K562 (cell line): ENCODE measurements at regions not wholly inside any gene's neighbourhood (a gene's known extent, or its start where the extent isn't known, plus 50 kb on each side); places are given as distances from the start of the nearest gene placed in this dataset.

Experiments
- BCL6 ChIP-seq: fragments of 250-450 bp; sonication (Bioruptor Pico); IDR thresholded peaks from 2 replicates; pipeline ENCODE4 v1.4.0; 2020
- MAFK ChIP-seq: IDR thresholded peaks from 2 replicates; pipeline ENCODE4 v1.6.1; 2011; ENCODE audit warnings: low read length, improper control_type of control experiment
- MGA ChIP-seq: fragments of 450-650 bp; IDR thresholded peaks from 2 replicates; pipeline ENCODE4 v1.6.1; 2016; ENCODE audit warnings: mild to moderate bottlenecking, moderate library complexity
- PHB2 ChIP-seq: fragments of 450-650 bp; IDR thresholded peaks from 2 replicates; pipeline ENCODE4 v1.6.1; 2017; ENCODE audit warnings: low read depth
- SREBF1 ChIP-seq: fragments of 150-350 bp; IDR thresholded peaks from 2 replicates; pipeline ENCODE4 v1.6.1; 2014; ENCODE audit warnings: antibody characterized with exemption, low read depth, low read length, borderline replicate concordance
- ZFP91 ChIP-seq: sonication (generic); formaldehyde crosslinking; IDR thresholded peaks from 2 replicates; pipeline ENCODE4 v1.8.0; 2022; ENCODE audit warnings: mild to moderate bottlenecking, missing genetic modification reagents
- ZFX ChIP-seq: sonication (generic); formaldehyde crosslinking; IDR thresholded peaks from 2 replicates; pipeline ENCODE4 v1.8.0; 2022; ENCODE audit warnings: mild to moderate bottlenecking, missing genetic modification reagents, moderate library complexity
- ZKSCAN8 ChIP-seq: fragments of 200-800 bp; sonication (Bioruptor generic); IDR thresholded peaks from 2 replicates; pipeline ENCODE4 v1.6.1; 2016; ENCODE audit warnings: missing genetic modification characterization, missing compliant biosample characterization
- ZNF134 ChIP-seq: fragments of 250-450 bp; sonication (Bioruptor Pico); conservative IDR thresholded peaks from 2 replicates; pipeline ENCODE4 v1.4.0; 2020
- TF ChIP-seq, protein P1 (sequence below): IDR thresholded peaks from 2 replicates; pipeline ENCODE4 v1.6.1; 2011; ENCODE audit warnings: borderline replicate concordance, low read depth, mild to moderate bottlenecking, moderate library complexity, low read length; ENCODE audit not compliant: insufficient read depth, poor library complexity, severe bottlenecking
- TF ChIP-seq, protein P2 (sequence below), 2 experiments: fragments of 250-450 bp in 1 of 2; fragments of 450-650 bp in 1 of 2; sonication (Bioruptor Pico) in 1 of 2; IDR thresholded peaks; 2 replicates each; pipeline versions ENCODE4 v1.6.1 to v1.8.0; 2016 to 2021; ENCODE audit warnings: mild to moderate bottlenecking in 2 of 2, moderate library complexity in 2 of 2, missing compliant biosample characterization in 1 of 2, missing genetic modification characterization in 1 of 2

DNA sequence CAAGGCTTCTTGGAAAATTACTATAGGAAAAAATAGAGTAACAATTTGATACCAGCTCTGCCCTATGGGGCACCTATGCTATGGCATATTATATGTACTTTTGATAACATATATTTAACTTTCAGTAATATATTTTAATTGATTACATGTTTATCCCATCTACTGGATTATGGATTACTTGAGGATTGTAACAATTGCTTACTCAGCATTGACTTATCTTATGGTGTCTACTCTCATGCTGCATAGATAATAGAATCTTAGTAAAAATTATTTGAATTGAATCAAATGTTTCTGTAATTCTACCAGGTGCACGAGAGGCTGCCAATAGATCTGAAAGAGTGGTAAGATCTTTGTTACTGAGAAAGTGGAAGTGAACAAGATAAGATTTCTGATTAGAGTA lies 57.8 kb upstream of the CALCR start (continued):
- TF ChIP-seq MGA (no peak), ZFX (no peak), ZKSCAN8 (CRISPR knock-in tag) (no peak), SREBF1 (no peak), MAFK (peak; percentile 76), PHB2 (no peak), ZNF134 (CRISPR knock-in tag) (no peak), BCL6 (CRISPR knock-in tag) (no peak), ZFP91 (CRISPR knock-in tag) (no peak)
- TF ChIP-seq, protein P1, sequence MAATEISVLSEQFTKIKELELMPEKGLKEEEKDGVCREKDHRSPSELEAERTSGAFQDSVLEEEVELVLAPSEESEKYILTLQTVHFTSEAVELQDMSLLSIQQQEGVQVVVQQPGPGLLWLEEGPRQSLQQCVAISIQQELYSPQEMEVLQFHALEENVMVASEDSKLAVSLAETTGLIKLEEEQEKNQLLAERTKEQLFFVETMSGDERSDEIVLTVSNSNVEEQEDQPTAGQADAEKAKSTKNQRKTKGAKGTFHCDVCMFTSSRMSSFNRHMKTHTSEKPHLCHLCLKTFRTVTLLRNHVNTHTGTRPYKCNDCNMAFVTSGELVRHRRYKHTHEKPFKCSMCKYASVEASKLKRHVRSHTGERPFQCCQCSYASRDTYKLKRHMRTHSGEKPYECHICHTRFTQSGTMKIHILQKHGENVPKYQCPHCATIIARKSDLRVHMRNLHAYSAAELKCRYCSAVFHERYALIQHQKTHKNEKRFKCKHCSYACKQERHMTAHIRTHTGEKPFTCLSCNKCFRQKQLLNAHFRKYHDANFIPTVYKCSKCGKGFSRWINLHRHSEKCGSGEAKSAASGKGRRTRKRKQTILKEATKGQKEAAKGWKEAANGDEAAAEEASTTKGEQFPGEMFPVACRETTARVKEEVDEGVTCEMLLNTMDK, result no peak
- TF ChIP-seq, protein P2, sequence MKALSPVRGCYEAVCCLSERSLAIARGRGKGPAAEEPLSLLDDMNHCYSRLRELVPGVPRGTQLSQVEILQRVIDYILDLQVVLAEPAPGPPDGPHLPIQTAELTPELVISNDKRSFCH (CRISPR knock-in tag; IDR thresholded peaks at IDR 0.05), result no peak
- TF ChIP-seq, protein P2 (tag; IDR thresholded peaks at IDR 0.05), result no peak
